ENCODE measurements at regions not wholly inside any gene's neighbourhood (a gene's known extent, or its start where the extent isn't known, plus 50 kb on each side); places are given as distances from the start of the nearest gene placed in this dataset.

DNA sequence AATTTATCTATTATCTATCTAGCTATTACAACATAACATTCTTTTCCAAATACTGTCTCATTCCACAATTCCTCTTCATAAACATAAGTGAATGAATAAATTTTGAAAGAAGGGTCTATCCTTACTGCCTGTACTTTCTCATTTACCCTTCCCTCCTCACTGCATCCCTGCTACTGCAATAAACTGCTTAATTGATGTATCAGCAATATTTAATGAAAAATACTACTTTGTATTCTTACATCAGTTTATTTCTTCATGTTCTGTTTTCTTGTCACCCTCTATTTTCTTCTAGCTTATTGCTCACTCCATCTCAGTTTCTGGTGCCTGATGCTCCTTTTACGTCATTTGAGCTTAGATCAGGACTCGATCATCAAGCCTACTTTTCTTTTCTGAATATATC is 695.7 kb upstream of the ATXN7L3B start:
- TF ChIP-seq, protein P1, sequence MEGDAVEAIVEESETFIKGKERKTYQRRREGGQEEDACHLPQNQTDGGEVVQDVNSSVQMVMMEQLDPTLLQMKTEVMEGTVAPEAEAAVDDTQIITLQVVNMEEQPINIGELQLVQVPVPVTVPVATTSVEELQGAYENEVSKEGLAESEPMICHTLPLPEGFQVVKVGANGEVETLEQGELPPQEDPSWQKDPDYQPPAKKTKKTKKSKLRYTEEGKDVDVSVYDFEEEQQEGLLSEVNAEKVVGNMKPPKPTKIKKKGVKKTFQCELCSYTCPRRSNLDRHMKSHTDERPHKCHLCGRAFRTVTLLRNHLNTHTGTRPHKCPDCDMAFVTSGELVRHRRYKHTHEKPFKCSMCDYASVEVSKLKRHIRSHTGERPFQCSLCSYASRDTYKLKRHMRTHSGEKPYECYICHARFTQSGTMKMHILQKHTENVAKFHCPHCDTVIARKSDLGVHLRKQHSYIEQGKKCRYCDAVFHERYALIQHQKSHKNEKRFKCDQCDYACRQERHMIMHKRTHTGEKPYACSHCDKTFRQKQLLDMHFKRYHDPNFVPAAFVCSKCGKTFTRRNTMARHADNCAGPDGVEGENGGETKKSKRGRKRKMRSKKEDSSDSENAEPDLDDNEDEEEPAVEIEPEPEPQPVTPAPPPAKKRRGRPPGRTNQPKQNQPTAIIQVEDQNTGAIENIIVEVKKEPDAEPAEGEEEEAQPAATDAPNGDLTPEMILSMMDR (IDR thresholded peaks at IDR 0.05) = no peak
- no peak for TF ChIP-seq ZFX (IDR thresholded peaks at IDR 0.05; ENCODE audit: borderline replicate concordance)
